Activated CD4-positive, alpha-beta T cell treated with anti-CD3 and anti-CD28 coated beads, Interleukin-2, amount 10 ng/mL, durations not matched to agents 7 days and 5 days (primary cell): ENCODE measurements at regions not wholly inside any gene's neighbourhood (a gene's known extent, or its start where the extent isn't known, plus 50 kb on each side); places are given as distances from the start of the nearest gene placed in this dataset.
"Not testable (repeated sequence)": the region's sequence is repeated elsewhere in the genome, so short reads cannot be mapped to it uniquely, and the experiment has no call there.

ENCODE experiments used
- CTCF ChIA-PET: fragments of 350-600 bp; sonication (Branson Sonifier 250); formaldehyde crosslinking; loops from one replicate; lab custom pipeline; 2021; ENCODE audit warnings: antibody characterized with exemption; lab: Charles Lee
- POLR2A ChIA-PET: fragments of 350-600 bp; sonication (Branson Sonifier 250); formaldehyde crosslinking; loops from one replicate; lab custom pipeline; 2021; ENCODE audit warnings: antibody characterized with exemption; lab: Charles Lee
- DNase-seq: peaks from one replicate; pipeline ENCODE4 v3.0.0-alpha.2; 2020
- H3K27ac Mint-ChIP-seq: one replicate; pipeline ENCODE4 v1.8.0; 2021; ENCODE audit warnings: mild to moderate bottlenecking, moderate library complexity, mixed read lengths
- H3K27me3 Mint-ChIP-seq: one replicate; pipeline ENCODE4 v1.8.0; 2021; ENCODE audit warnings: mixed read lengths
- H3K36me3 Mint-ChIP-seq: one replicate; pipeline ENCODE4 v1.8.0; 2021; ENCODE audit warnings: low read depth, mixed read lengths
- H3K4me1 Mint-ChIP-seq: one replicate; pipeline ENCODE4 v1.8.0; 2021; ENCODE audit warnings: mixed read lengths
- H3K4me3 Mint-ChIP-seq: one replicate; pipeline ENCODE4 v1.8.0; 2021; ENCODE audit warnings: mild to moderate bottlenecking, moderate library complexity, mixed read lengths
- H3K9me3 Mint-ChIP-seq: one replicate; pipeline ENCODE4 v1.8.0; 2021; ENCODE audit warnings: mixed read lengths

DNA sequence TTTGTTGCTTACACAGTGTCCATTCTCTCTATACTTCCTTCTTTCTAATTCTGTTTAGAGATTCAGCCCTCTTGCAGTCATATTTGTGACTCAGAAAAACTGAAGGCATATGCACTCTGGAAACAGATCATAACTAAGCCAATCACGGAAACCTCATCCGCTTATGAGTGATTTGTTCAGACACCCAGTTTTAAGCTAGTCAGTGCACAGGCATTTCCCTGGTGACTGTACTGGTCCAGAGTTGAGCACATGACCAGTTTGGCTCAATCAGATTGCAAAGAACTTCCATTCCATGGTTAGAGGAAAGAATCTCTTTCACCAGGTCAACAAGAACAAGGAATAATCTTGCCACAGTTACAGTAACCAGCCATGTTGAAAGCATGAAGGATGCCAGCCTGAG, 69.2 kb upstream of the SGIP1 start:
- H3K27ac Mint-ChIP-seq, result no peak overlapping the region
- ChIA-PET CTCF (interaction anchor here (0.7 to 1.3 kb wide), 3 partner anchors 15 to 215 kb away, joined by 3 to 5 read pairs (median 3); no protein-coding TSS in a partner anchor), POLR2A (no interaction called here)
- H3K4me1 Mint-ChIP-seq, result no peaks in the 10 kb centered on the region
- peaks cover 1% of the 10 kb centered on the region for H3K36me3 Mint-ChIP-seq
- peaks cover 13% of the 10 kb centered on the region for H3K27me3 Mint-ChIP-seq
- DNase-seq, result no peak
- no peak overlapping the region for H3K4me3 Mint-ChIP-seq
- H3K9me3 Mint-ChIP-seq, result peaks cover 25% of the 10 kb centered on the region

DNA sequence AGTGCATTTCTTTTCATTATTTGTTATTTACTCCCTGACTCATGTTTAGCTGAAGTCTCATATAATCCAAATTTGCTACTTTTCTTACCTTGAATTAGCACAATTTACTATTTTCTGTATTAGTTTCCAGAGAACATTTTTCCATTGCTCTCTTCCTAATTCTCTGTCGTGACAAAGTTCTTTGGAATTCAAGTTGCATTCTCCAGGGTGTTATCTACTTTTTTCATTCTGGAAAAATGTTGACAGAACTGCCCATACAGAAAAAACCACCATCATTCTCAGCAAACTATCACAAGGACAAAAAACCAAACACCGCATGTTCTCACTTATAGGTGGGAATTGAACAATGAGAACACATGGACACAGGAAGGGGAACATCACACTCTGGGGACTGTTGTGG, 67.3 kb upstream of the SGIP1 start:
- POLR2A ChIA-PET, H3K4me3 Mint-ChIP-seq, H3K36me3 Mint-ChIP-seq, H3K27ac Mint-ChIP-seq, CTCF ChIA-PET, DNase-seq, H3K4me1 Mint-ChIP-seq: not testable (repeated sequence)
- Mint-ChIP-seq H3K27me3 (peaks cover 17% of the 10 kb centered on the region), H3K9me3 (peaks cover 11% of the 10 kb centered on the region)

DNA sequence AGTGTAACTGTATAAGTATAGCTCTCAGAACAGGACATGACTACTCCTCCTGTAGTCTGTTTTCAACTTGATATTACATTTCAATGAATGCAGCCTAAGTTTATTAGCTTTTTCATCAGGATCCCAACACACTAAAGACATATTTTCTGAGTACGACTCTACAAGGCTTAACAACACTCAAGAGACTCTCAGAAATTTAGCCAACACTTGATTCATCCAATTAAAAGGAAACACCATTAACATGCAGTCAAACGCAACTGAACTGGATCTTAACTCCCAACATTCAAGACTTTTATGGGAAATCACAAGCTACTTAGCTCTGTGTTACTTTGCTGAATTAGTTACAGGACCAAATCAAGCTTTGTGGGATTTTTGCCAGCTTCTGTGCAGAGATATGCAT, 65.2 kb upstream of the SGIP1 start:
- Mint-ChIP-seq H3K4me1 (no peaks in the 10 kb centered on the region), H3K9me3 (peaks cover 2% of the 10 kb centered on the region), H3K4me3 (no peak overlapping the region), H3K36me3 (no peaks in the 10 kb centered on the region), H3K27ac (no peak overlapping the region), H3K27me3 (peaks cover 24% of the 10 kb centered on the region)
- DNase-seq, result no peak
- CTCF ChIA-PET, result interaction anchor here (1.1 to 1.3 kb wide), 2 partner anchors 9 to 35 kb away, joined by 4 read pairs; no protein-coding TSS in a partner anchor
- POLR2A ChIA-PET, result no interaction called here

DNA sequence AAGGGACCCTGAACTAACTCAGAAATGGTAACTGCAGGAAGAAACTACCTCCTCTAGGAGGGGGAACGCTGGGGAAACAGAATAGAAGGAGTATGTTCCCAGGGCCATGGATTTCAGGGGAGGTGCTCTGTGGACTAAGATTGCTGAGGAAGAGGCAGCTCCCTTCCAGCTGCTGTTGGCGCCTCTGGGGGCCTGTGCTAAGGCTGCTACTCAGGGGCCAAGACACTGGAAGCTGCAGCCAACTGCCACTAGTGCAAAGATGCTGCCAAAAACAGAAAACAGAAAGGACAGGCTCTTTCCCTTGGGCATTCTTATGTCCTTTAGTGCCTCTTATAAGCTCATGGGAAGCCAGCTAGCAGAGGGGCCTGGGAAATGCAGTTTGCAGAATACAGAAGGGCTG, 58.0 kb upstream of the SGIP1 start:
- CTCF ChIA-PET, result interaction anchor here (1.3 kb wide), 1 partner anchor 500 kb away, joined by 3 read pairs; no protein-coding TSS in a partner anchor
- Mint-ChIP-seq H3K27ac (no peak overlapping the region), H3K27me3 (peaks cover 13% of the 10 kb centered on the region)

GRCh38 chr1:66476774-66477173, 57.2 kb upstream of the SGIP1 start:
- Mint-ChIP-seq H3K27ac (no peak overlapping the region), H3K4me3 (no peak overlapping the region), H3K36me3 (no peaks in the 10 kb centered on the region), H3K9me3 (no peaks in the 10 kb centered on the region), H3K27me3 (peaks cover 9% of the 10 kb centered on the region), H3K4me1 (no peaks in the 10 kb centered on the region)
- ChIA-PET POLR2A (no interaction called here), CTCF (interaction anchor here (1.4 kb wide), 1 partner anchor 9 kb away, joined by 4 read pairs; no protein-coding TSS in a partner anchor)
- DNase-seq, result no peak

More for the DNA sequence above, 58.0 kb upstream of the SGIP1 start:
- Mint-ChIP-seq H3K4me1 (no peaks in the 10 kb centered on the region), H3K9me3 (no peaks in the 10 kb centered on the region), H3K36me3 (no peaks in the 10 kb centered on the region), H3K4me3 (no peak overlapping the region)
- no peak for DNase-seq
- POLR2A ChIA-PET, result no interaction called here

- Mint-ChIP-seq H3K36me3 (no peaks in the 10 kb centered on the region), H3K4me3 (no peak overlapping the region), H3K9me3 (no peaks in the 10 kb centered on the region), H3K4me1 (no peaks in the 10 kb centered on the region), H3K27ac (no peak overlapping the region), H3K27me3 (peaks cover 3% of the 10 kb centered on the region)
- POLR2A ChIA-PET, result no interaction called here
- CTCF ChIA-PET, result interaction anchor here (1.0 to 1.4 kb wide), 2 partner anchors 10 to 171 kb away, joined by 3 to 4 read pairs; no protein-coding TSS in a partner anchor
- no peak for DNase-seq
Measured at GRCh38 chr1:66478116-66478515, 55.8 kb upstream of the SGIP1 start.

DNA sequence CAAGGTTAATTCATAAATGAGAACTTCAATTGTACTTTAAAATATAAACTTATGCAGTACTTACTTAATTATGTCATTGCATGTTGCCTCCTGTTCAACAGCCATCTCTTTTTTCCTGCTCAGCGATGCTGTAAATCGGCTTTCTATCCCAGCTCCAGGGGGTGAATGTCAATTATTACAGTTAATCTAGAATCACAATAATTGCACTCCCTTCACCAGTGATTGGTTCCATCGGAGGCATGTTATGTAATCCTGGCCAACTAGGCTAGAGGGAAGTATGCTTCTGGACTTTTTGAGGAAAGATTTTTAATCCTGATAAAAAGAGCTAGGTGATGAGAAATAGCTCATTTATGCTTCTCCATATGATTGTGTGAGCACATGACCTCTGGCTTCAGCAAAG, 53.8 kb upstream of the SGIP1 start:
- POLR2A ChIA-PET, result no interaction called here
- no peak overlapping the region for H3K4me3 Mint-ChIP-seq

DNA sequence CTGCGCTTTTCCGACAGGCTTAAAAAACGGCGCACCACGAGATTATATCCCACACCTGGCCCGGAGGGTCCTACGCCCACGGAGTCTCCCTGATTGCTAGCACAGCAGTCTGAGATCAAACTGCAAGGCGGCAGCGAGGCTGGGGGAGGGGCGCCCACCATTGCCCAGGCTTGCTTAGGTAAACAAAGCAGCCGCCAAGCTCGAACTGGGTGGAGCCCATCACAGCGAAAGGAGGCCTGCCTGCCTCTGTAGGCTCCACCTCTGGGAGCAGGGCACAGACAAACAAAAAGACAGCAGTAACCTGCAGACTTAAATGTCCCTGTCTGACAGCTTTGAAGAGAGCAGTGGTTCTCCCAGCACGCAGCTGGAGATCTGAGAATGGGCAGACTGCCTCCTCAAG, 52.7 kb upstream of the SGIP1 start:
- POLR2A ChIA-PET, H3K27me3 Mint-ChIP-seq, H3K4me1 Mint-ChIP-seq, H3K36me3 Mint-ChIP-seq, DNase-seq, H3K9me3 Mint-ChIP-seq, H3K27ac Mint-ChIP-seq, H3K4me3 Mint-ChIP-seq: not testable (repeated sequence)
- CTCF ChIA-PET, result interaction anchor here (1.1 kb wide), 1 partner anchor 11 kb away, joined by 3 read pairs; no protein-coding TSS in a partner anchor

More for the DNA sequence above, 53.8 kb upstream of the SGIP1 start:
- Mint-ChIP-seq H3K36me3 (no peaks in the 10 kb centered on the region), H3K27ac (no peak overlapping the region), H3K4me1 (no peaks in the 10 kb centered on the region), H3K27me3 (peaks cover 3% of the 10 kb centered on the region), H3K9me3 (no peaks in the 10 kb centered on the region)
- DNase-seq, result no peak
- CTCF ChIA-PET, result interaction anchor here (1.1 to 1.5 kb wide), 2 partner anchors 10 to 15 kb away, joined by 3 to 5 read pairs; no protein-coding TSS in a partner anchor
